HG03442 (cell line): ENCODE measurements at regions not wholly inside any gene's neighbourhood (a gene's known extent, or its start where the extent isn't known, plus 50 kb on each side); places are given as distances from the start of the nearest gene placed in this dataset.

Source experiments
- ATAC-seq: cut with Tn5 transposase; IDR thresholded peaks from one replicate; pipeline ENCODE4 v1.9.1; 2021; ENCODE audit warnings: mild to moderate bottlenecking, moderate library complexity; ENCODE audit not compliant: unreplicated experiment

DNA sequence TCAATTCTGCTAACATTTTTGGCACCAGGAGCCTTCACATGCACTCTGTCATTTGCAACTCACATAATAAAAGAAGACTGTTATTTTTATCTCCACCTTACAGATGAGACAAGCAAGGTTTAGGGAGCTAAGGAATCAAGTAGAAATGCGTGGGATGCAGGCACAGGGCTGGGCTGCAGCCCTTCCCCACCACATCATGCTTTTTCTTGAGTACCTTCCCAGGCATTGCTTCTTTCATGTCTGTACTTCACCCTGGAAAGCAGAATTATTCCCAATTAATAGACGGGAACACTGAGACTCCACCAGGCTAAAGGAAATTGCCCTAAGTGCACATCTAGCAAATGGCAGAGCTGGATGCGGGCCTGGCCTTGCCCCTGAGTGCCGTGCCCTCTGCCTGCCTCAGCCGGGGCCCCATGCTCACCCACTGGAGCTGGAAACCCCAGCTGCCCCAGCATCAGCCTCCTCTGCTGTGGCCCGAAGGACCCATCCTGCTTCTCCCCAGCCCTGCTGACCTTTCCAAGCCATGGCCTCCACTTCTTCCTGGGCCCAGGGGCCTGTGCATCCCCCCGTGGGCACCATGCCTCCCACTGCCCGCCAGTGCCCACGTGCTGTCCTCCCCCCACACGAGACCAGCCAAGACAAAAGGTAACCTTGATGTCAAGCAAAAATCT lies 257.5 kb downstream of the TOMM20 start:
- ATAC-seq = no peak

GRCh38 chr1:234870020-234870981 lies 258.3 kb downstream of the TOMM20 start:
- no peak for ATAC-seq

DNA sequence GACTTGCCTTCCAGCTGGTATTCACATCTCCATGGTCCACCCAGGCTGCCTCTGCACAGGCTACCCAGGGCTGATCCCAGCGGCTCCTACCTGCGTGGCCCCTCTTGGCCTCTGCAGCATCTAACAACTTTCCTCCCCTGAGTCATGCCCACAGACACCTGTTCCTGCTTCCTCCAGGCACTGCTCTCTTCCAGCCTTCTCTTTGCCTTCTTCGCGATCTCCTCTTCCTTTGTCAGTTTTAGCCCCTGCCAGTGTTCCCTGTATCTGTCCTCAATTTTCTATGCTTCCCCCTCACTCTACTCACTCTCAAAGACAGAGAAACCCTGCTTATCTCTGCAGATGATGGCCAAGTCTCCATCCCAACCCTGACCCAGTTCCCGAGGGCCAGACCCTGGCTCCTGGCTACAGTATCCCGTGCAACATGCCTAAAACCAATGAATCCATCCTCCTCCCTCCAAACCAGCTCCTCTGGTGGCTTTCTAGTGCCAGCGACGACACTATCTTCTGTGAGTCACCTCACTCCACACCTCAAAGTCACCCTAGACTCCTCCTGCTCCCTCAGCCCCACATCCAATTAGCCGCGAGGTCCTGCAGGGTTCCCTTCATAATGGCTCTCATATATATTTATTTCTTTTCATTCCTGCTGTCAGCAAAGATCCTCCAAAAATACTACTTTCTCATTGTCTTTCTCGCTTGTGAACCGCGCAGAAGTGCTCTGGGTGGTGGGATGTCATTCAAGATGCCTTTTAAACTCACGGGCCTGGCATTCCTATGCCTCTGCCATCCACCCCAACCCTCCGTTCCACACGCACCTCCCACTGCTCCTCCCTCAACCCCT lies 259.2 kb downstream of the TOMM20 start:
- ATAC-seq = no peak

- ATAC-seq = no peak
These were observed 258.5 kb upstream of the IRF2BP2 start for GRCh38 chr1:234868296-234869147.

- no peak for ATAC-seq
These were observed 256.3 kb upstream of the IRF2BP2 start for GRCh38 chr1:234866007-234866866.

DNA sequence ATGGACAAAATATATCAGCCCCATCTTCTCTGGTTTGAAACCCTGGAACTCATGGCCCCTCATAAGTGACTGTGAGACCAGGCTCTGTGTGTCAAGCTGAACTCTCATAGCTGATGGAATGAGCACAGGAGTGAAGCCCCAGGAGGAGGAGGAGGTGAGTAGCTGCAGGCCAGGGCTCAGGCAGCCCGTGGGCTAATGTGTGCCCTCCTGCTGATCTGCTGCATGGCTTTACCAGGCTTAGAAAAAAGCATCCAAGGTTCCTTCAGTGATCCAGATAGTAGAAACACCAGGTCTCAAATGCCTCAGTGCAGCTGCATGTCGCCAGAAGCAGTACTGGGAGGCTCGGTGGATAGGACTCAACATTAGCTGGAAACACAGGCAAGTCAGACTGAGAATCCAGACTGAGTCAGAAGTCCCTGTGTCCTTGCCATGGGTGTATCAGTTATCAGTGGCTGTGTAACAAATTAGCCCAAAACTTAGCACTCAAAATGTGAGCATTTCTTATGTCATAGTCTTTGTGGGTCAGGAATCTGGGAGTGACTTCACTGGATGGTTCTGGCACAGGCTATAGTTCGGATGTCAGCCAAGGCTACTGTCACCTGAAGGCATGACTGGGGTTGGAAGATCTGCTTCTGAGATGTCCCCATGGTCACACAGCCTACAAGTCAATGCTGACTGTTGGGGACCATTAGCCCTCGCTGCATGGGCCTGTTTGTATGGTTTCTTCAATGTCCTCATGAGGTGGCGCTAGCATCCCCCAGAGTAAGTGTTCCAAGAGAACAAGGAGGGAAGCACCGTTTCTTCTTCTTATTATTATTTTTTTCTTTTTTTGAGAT lies 255.4 kb upstream of the IRF2BP2 start:
- no peak for ATAC-seq

- no peak for ATAC-seq
These were observed 254.1 kb upstream of the IRF2BP2 start for GRCh38 chr1:234864116-234864515.

DNA sequence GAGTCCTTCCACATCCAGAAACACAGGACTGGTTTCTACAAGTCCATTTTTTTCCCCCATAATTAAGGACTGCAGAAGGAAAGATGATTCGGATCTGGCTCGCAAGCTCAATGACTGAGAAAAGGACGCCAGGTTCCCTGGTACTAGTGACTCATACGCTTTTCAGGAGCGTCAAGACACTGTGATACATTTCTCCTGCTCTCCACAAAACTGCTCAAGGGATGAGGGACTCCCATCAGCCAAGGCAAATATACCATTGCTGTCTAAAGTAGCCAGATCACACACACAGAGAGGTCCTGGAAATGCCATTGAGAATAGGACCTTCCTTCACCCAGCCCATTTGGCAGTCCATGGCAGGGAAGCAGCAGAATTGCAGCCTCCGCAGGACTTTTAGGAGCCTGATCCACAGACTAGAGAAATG lies 253.6 kb upstream of the IRF2BP2 start:
- no peak for ATAC-seq

DNA sequence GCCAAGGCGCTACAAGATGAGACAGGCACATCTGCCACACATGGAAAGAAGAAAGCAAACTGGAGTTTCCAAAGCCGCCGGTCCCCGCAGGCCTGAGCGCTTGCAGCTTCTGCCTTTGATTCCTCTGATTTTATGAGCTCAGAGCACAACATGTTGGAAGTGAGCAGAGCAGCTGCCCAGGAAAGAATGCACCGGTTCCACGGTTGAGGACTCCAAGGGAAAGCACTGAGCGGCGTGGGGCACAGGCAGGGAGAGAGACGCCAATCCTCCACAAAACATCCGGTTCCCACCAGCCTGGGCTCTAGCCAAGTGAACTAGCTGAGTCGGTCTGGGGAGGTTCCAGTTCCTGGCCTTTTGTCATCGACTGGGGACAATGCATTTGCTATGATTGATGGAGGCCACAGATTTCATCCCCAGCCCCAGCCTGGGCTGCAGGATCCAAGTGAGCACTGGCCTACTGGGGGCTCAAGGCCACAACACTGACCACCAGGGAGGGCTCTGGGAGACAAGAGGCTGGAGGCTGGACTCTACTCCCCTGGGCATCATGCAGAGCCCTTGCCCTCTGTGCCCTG lies 253.1 kb upstream of the IRF2BP2 start:
- ATAC-seq = no peak

DNA sequence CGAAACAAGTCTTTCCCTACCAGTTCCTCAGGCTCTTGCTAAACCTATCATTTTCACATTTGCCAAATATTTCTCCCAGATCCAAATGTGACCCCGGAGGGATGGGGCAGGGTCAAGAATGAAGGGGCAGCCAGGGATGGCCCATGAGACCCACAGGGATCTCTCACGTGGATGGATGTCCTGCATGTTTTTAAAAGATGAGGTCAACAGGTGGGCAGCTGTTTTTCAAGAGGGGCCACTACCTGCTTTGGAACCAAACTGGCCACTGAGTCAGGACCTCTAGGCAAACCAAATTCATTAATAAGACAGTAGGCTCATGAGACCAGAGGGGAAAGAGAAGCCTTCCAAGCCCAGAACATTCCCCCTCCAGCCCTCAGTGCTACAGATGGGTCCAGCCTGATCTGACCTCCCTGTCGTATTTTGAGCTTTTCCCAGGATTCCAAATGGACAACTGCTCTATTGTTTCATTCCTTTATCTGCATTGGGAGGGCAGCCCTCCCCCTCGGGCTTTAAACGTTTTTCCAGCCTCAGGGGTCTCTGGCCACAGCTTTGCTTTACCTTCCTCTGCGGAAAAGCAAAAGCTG lies 252.5 kb upstream of the IRF2BP2 start:
- no peak for ATAC-seq

DNA sequence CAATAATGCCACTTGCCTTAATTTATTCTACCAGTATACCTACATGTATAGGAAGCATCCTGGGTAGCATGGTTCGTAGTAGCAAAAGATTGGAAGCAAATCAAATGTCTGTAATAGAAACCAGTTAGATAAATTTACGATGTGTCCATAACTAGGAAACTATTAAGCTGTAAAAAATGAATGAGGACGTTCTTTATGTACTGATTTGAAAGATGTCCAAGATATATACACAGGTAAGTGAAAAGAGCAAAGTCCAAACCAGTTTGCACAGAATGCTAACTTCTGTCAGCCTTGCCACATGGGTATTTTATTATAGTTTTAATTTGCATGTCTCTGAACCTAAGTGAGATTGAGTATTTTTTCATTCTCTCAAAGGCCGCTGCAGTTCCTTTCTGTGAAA lies 251.8 kb upstream of the IRF2BP2 start:
- ATAC-seq = no peak

DNA sequence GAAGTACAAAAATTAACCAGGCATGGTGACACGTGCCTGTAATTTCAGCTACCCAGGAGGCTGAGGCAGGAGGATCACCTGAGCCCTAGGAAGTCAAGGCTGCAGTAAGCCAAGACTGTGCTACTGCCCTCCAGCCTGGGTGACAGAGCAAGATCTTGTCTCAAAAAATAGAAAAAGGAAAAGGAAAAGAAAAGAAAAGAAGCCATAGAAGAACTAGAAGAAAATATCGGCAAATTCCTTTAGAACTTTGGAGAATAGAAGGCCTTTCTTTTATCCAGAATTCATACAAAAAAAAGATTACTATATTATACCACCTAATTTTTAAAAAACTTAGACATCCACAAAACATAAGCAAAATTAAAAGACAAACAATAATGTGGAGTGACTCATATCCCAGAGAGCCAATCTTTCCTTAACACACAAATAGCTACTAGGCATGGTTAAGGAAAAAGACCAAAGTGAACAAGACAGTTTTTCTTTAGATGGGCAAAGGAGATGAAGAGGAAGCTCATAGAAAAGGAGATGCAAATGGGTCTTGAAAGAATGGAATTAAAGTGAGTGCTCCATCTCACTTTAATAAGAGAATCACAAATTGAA lies 251.1 kb upstream of the IRF2BP2 start:
- ATAC-seq = no peak

GRCh38 chr1:234858722-234859121 lies 248.7 kb upstream of the IRF2BP2 start:
- ATAC-seq = no peak

GRCh38 chr1:234856845-234857245 lies 246.9 kb upstream of the IRF2BP2 start:
- ATAC-seq = no peak

DNA sequence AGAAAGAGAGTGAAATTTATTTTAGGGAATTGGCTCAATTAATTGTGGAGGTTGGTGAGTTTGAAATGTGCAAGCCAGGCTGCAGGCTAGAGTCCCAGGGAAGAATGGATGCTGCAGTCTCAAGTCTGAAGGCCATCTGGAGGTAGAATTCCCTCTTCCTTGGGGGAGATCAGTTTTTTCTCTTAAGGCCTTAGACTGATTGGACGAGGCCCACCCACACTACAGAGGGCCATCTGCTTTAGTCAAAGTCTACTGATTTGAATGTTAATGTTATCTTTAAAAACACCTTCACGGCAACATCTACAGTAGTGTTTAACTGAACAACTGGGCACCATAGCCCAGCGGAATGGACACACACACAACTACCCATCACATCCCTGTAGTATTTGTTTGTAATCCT lies 245.9 kb upstream of the IRF2BP2 start:
- no peak for ATAC-seq

- ATAC-seq = no peak
These were observed 244.7 kb upstream of the IRF2BP2 start for GRCh38 chr1:234854645-234855039.

DNA sequence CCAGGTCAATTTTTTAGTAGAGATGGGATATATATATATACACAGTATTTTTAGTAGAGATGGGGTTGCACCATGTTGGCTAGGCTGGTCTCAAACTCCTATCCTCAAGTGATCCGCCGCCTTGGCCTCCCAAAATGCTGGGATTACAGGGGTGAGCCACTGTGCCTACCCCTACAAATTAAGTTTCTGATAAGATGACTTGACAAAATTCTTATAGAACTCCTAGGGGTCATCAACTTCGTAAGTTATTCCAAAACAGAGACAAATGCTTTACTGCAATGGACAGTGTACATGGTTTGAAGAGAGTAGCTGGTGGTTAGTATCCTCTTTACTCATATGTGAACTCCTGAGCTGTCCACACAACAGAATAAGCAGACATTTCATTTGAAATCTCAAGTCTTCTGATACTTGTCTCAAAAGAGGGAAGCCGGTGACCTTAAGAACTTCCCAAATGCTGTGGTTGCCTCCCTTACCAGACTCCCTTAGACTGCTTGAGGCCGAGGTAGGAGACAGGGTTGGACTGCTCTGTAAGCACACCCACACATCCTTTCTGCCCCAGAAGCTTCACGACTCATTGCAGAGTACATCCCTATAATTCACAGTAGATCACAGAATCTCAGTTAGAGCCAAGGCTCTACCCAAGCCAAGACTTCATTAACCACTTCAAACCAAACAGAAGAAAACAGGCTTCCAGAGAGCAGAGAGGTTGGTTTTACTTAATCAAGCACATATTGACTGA lies 244.1 kb upstream of the IRF2BP2 start:
- no peak for ATAC-seq
